ENCODE measurements at regions not wholly inside any gene's neighbourhood (a gene's known extent, or its start where the extent isn't known, plus 50 kb on each side); places are given as distances from the start of the nearest gene placed in this dataset.

DNA sequence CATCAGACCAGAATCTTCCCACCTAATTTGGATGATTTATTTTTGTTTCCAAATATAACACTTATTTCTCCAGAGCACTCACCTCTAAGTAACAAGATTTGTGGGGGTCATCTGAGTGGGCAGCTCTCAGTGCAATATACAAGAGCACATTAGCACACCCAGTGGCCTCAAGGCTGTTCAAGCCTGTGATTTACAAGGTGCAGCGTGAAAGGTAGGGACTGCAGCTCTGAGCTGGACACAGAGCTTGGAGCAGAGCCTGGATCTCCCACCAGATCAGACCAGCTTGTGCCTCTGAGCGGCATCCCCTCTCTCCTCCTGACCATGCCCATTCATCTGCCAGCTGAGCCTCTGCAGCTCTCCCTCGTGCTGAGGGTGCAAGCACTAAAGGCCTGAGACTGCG, 323.3 kb upstream of the ZC3H12C start:
- no peaks in the 10 kb centered on the region for H3K79me2 ChIP-seq (ENCODE audit: insufficient read depth)
- TF ChIP-seq EZH2phosphoT487 (IDR thresholded peaks at IDR 0.05; ENCODE audit: borderline replicate concordance, low read depth) (no peak), EP300 (IDR thresholded peaks at IDR 0.05; ENCODE audit: borderline replicate concordance in 1 of 2, low read depth in 1 of 2, low read length in 1 of 2) (no peak), RAD21 (IDR thresholded peaks at IDR 0.05; ENCODE audit: low read length) (no peak), FOXM1 (IDR thresholded peaks at IDR 0.05; ENCODE audit: low read depth) (no peak), YY1 (IDR thresholded peaks at IDR 0.05; ENCODE audit: low read depth) (no peak), JUND (IDR thresholded peaks at IDR 0.05) (no peak), RFX5 (IDR thresholded peaks at IDR 0.05; ENCODE audit: low read length) (no peak), MEF2A (IDR thresholded peaks at IDR 0.05; ENCODE audit: borderline replicate concordance, low read depth) (no peak), TEAD4 (IDR thresholded peaks at IDR 0.05; ENCODE audit: borderline replicate concordance, insufficient read depth) (no peak), TAF1 (IDR thresholded peaks at IDR 0.05; ENCODE audit: borderline replicate concordance, low read depth, low read length) (no peak), FOXJ3 (CRISPR knock-in tag; IDR thresholded peaks at IDR 0.05) (no peak), GABPA (IDR thresholded peaks at IDR 0.05; ENCODE audit: low read depth) (no peak), NFIC (IDR thresholded peaks at IDR 0.05; ENCODE audit: borderline replicate concordance) (no peak), NRF1 (IDR thresholded peaks at IDR 0.05; ENCODE audit: low read depth, low read length) (no peak)
- TF ChIP-seq, protein P1, sequence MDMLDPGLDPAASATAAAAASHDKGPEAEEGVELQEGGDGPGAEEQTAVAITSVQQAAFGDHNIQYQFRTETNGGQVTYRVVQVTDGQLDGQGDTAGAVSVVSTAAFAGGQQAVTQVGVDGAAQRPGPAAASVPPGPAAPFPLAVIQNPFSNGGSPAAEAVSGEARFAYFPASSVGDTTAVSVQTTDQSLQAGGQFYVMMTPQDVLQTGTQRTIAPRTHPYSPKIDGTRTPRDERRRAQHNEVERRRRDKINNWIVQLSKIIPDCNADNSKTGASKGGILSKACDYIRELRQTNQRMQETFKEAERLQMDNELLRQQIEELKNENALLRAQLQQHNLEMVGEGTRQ (IDR thresholded peaks at IDR 0.05; ENCODE audit: borderline replicate concordance, low read depth, low read length): no peak
- TF ChIP-seq, protein P2, sequence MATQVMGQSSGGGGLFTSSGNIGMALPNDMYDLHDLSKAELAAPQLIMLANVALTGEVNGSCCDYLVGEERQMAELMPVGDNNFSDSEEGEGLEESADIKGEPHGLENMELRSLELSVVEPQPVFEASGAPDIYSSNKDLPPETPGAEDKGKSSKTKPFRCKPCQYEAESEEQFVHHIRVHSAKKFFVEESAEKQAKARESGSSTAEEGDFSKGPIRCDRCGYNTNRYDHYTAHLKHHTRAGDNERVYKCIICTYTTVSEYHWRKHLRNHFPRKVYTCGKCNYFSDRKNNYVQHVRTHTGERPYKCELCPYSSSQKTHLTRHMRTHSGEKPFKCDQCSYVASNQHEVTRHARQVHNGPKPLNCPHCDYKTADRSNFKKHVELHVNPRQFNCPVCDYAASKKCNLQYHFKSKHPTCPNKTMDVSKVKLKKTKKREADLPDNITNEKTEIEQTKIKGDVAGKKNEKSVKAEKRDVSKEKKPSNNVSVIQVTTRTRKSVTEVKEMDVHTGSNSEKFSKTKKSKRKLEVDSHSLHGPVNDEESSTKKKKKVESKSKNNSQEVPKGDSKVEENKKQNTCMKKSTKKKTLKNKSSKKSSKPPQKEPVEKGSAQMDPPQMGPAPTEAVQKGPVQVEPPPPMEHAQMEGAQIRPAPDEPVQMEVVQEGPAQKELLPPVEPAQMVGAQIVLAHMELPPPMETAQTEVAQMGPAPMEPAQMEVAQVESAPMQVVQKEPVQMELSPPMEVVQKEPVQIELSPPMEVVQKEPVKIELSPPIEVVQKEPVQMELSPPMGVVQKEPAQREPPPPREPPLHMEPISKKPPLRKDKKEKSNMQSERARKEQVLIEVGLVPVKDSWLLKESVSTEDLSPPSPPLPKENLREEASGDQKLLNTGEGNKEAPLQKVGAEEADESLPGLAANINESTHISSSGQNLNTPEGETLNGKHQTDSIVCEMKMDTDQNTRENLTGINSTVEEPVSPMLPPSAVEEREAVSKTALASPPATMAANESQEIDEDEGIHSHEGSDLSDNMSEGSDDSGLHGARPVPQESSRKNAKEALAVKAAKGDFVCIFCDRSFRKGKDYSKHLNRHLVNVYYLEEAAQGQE (IDR thresholded peaks at IDR 0.05; ENCODE audit: low read depth, low read length): no peak
- TF ChIP-seq, protein P3, sequence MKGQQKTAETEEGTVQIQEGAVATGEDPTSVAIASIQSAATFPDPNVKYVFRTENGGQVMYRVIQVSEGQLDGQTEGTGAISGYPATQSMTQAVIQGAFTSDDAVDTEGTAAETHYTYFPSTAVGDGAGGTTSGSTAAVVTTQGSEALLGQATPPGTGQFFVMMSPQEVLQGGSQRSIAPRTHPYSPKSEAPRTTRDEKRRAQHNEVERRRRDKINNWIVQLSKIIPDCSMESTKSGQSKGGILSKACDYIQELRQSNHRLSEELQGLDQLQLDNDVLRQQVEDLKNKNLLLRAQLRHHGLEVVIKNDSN (IDR thresholded peaks at IDR 0.05; ENCODE audit: borderline replicate concordance, low read depth): no peak
- TF ChIP-seq, protein P4, sequence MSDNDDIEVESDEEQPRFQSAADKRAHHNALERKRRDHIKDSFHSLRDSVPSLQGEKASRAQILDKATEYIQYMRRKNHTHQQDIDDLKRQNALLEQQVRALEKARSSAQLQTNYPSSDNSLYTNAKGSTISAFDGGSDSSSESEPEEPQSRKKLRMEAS (IDR thresholded peaks at IDR 0.05; ENCODE audit: low read depth): no peak
- TF ChIP-seq, protein P5, sequence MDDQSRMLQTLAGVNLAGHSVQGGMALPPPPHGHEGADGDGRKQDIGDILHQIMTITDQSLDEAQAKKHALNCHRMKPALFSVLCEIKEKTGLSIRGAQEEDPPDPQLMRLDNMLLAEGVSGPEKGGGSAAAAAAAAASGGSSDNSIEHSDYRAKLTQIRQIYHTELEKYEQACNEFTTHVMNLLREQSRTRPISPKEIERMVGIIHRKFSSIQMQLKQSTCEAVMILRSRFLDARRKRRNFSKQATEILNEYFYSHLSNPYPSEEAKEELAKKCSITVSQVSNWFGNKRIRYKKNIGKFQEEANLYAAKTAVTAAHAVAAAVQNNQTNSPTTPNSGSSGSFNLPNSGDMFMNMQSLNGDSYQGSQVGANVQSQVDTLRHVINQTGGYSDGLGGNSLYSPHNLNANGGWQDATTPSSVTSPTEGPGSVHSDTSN (IDR thresholded peaks at IDR 0.05): no peak
- peak overlapping the region in 1 of 2 experiments; percentile 64; a peak in 2 of 4 replicates for H3K27ac ChIP-seq (ENCODE audit: low read depth in 2 of 2, low read length in 1 of 2)
- no peaks in the 10 kb centered on the region for H3K9me3 ChIP-seq
- CTCF ChIA-PET: interaction anchor here (1.5 to 1.8 kb wide), 2 partner anchors 12 to 342 kb away, joined by 4 to 5 read pairs; no protein-coding TSS in a partner anchor
- POLR2A ChIA-PET: interaction anchor here (0.7 kb wide), 1 partner anchor 863 kb away, joined by 3 read pairs; no protein-coding TSS in a partner anchor
- H3F3A ChIP-seq (replicated peaks; ENCODE audit: insufficient read depth): no peaks in the 10 kb centered on the region
- H4K20me1 ChIP-seq (ENCODE audit: insufficient read depth): no peaks in the 10 kb centered on the region
- H3K9ac ChIP-seq: no peak overlapping the region
- no peak overlapping the region for H3K4me2 ChIP-seq
- DNase-seq: peak; percentile 26
- no peaks in the 10 kb centered on the region; the same call in 1 of the 2 replicates for H3K27me3 ChIP-seq (ENCODE audit: insufficient read depth)
- WGBS (ENCODE audit: low lambda C conversion rate): 44% methylated on average over 3 of the region's 4 CpGs
- H3K36me3 ChIP-seq (replicated peaks in 1 of 2; ENCODE audit: control insufficient read depth in 1 of 2, insufficient read depth in 2 of 2, low read length in 1 of 2): no peaks in the 10 kb centered on the region
- H3K4me3 ChIP-seq (ENCODE audit: low read depth in 2 of 2, low read length in 1 of 2): no peak overlapping the region
- H3K4me1 ChIP-seq (ENCODE audit: control insufficient read depth in 1 of 2, insufficient read depth in 2 of 2, low read depth in 1 of 2, low read length in 1 of 2): peaks cover 0 to 19% of the 10 kb centered on the region in 2 experiments; a peak in 2 of 4 replicates
- no peak overlapping the region for H2AFZ ChIP-seq (ENCODE audit: low read depth)
- no peaks in the 10 kb centered on the region for H3K9me2 ChIP-seq

Data from SK-N-SH (cell line).